CD4-positive, CD25-positive, alpha-beta regulatory T cell (primary cell): ENCODE measurements at regions not wholly inside any gene's neighbourhood (a gene's known extent, or its start where the extent isn't known, plus 50 kb on each side); places are given as distances from the start of the nearest gene placed in this dataset.

Experiments
- ATAC-seq, 2 donors: fragments of 150-1000 bp; cut with Tn5 transposase; one replicate each; pipeline ENCODE4 v1.10.0; 2021; ENCODE audit warnings: low read depth in 2 of 2, moderate number of reproducible peaks in 2 of 2, moderate library complexity in 1 of 2
- DNase-seq, 3 donors: peaks; one replicate each; pipeline versions ENCODE4 v3.0.0 to v3.0.0-alpha.2; 2012 to 2022; ENCODE audit warnings: mixed read lengths in 1 of 3
- H3K27ac ChIP-seq: one replicate; pipeline ENCODE4 v1.7.0; 2013; ENCODE audit warnings: mild to moderate bottlenecking, low read length; ENCODE audit not compliant: insufficient read depth, poor library complexity, severe bottlenecking
- H3K27me3 ChIP-seq: one replicate; pipeline ENCODE4 v1.7.0; 2013; ENCODE audit warnings: low read length; ENCODE audit not compliant: control insufficient read depth, insufficient read depth
- H3K36me3 ChIP-seq: one replicate; pipeline ENCODE4 v1.7.0; 2013; ENCODE audit warnings: mild to moderate bottlenecking, low read length, moderate library complexity; ENCODE audit not compliant: control insufficient read depth, insufficient read depth
- H3K4me1 ChIP-seq: 2 replicates; pipeline ENCODE4 v1.7.0; 2013; ENCODE audit warnings: mild to moderate bottlenecking, low read length; ENCODE audit not compliant: insufficient read depth, control insufficient read depth, poor library complexity, severe bottlenecking
- H3K4me3 ChIP-seq: one replicate; pipeline ENCODE4 v1.7.0; 2013; ENCODE audit warnings: low read depth, mild to moderate bottlenecking, low read length, moderate library complexity
- H3K9me3 ChIP-seq, 2 experiments: 1 replicate in 1 of 2; 2 replicates in 1 of 2; pipeline ENCODE4 v1.7.0; 2013; ENCODE audit warnings: low read length in 2 of 2, mild to moderate bottlenecking in 1 of 2, moderate library complexity in 1 of 2; ENCODE audit not compliant: control insufficient read depth in 2 of 2
- H3K27ac Mint-ChIP-seq, 3 donors: one replicate each; pipeline ENCODE4 v1.8.0; 2020 to 2022; ENCODE audit warnings: mild to moderate bottlenecking in 3 of 3, mixed read lengths in 3 of 3, moderate library complexity in 2 of 3
- H3K27me3 Mint-ChIP-seq: one replicate; pipeline ENCODE4 v1.8.0; 2022; ENCODE audit warnings: mild to moderate bottlenecking, mixed read lengths
- H3K36me3 Mint-ChIP-seq: one replicate; pipeline ENCODE4 v1.8.0; 2020; ENCODE audit warnings: mixed read lengths
- H3K4me1 Mint-ChIP-seq, 4 donors: one replicate each; pipeline ENCODE4 v1.8.0; 2020 to 2022; ENCODE audit warnings: mixed read lengths in 4 of 4, mild to moderate bottlenecking in 1 of 4
- H3K4me3 Mint-ChIP-seq, 4 donors: one replicate each; pipeline ENCODE4 v1.8.0; 2020 to 2022; ENCODE audit warnings: mild to moderate bottlenecking in 4 of 4, mixed read lengths in 4 of 4, moderate library complexity in 3 of 4
- H3K9me3 Mint-ChIP-seq, 7 donors: one replicate each; pipeline ENCODE4 v1.8.0; 2020 to 2022; ENCODE audit warnings: mixed read lengths in 7 of 7, mild to moderate bottlenecking in 3 of 7, moderate library complexity in 2 of 7

- Mint-ChIP-seq H3K36me3 (no peaks in the 10 kb centered on the region), H3K27ac (no peak overlapping the region), H3K4me1 (no peaks in the 10 kb centered on the region), H3K27me3 (no peaks in the 10 kb centered on the region), H3K4me3 (no peak overlapping the region), H3K9me3 (peaks cover 0 to 4% (median 2%) of the 10 kb centered on the region in 7 donors)
- no peaks in the 10 kb centered on the region for H3K36me3 ChIP-seq
- ATAC-seq (no peak), DNase-seq (no peak)
- H3K4me3 ChIP-seq = no peak overlapping the region
- H3K27ac ChIP-seq = no peak overlapping the region
- H3K27me3 ChIP-seq = peaks cover 2% of the 10 kb centered on the region
- no peaks in the 10 kb centered on the region for H3K9me3 ChIP-seq
- H3K4me1 ChIP-seq = no peaks in the 10 kb centered on the region
Measured at GRCh38 chr1:14500041-14500440, 98.4 kb upstream of the KAZN start.

- H3K27ac ChIP-seq = no peak overlapping the region
- no peak overlapping the region for H3K4me3 Mint-ChIP-seq
Measured at GRCh38 chr1:14500912-14501311, 97.6 kb upstream of the KAZN start.

GRCh38 chr1:14504517-14504916 lies 94.0 kb upstream of the KAZN start:
- peaks cover 2% of the 10 kb centered on the region for H3K27me3 ChIP-seq
- H3K4me3 Mint-ChIP-seq = no peak overlapping the region
- no peaks in the 10 kb centered on the region for H3K36me3 Mint-ChIP-seq
- no peaks in the 10 kb centered on the region for H3K4me1 ChIP-seq
- no peaks in the 10 kb centered on the region for H3K36me3 ChIP-seq
- ATAC-seq = no peak
- H3K4me1 Mint-ChIP-seq = no peaks in the 10 kb centered on the region
- H3K9me3 Mint-ChIP-seq = peaks cover 0 to 3% (median 0%) of the 10 kb centered on the region in 7 donors
- no peak overlapping the region for H3K27ac Mint-ChIP-seq
- no peak overlapping the region for H3K27ac ChIP-seq
- no peak for DNase-seq
- no peaks in the 10 kb centered on the region for H3K27me3 Mint-ChIP-seq
- no peaks in the 10 kb centered on the region for H3K9me3 ChIP-seq
- H3K4me3 ChIP-seq = no peak overlapping the region

More at GRCh38 chr1:14500912-14501311, 97.6 kb upstream of the KAZN start:
- Mint-ChIP-seq H3K4me1 (no peaks in the 10 kb centered on the region), H3K36me3 (no peaks in the 10 kb centered on the region), H3K9me3 (peaks cover 0 to 4% (median 2%) of the 10 kb centered on the region in 7 donors), H3K27ac (peak overlapping the region in 1 of 3 donors; percentile 38), H3K27me3 (no peaks in the 10 kb centered on the region)
- DNase-seq = no peak
- Histone ChIP-seq H3K9me3 (no peaks in the 10 kb centered on the region), H3K36me3 (no peaks in the 10 kb centered on the region), H3K4me3 (no peak overlapping the region), H3K4me1 (no peaks in the 10 kb centered on the region), H3K27me3 (peaks cover 2% of the 10 kb centered on the region)
- no peak for ATAC-seq

- no peaks in the 10 kb centered on the region for H3K27me3 Mint-ChIP-seq
- H3K36me3 Mint-ChIP-seq = no peaks in the 10 kb centered on the region
- Histone ChIP-seq H3K27me3 (peaks cover 2% of the 10 kb centered on the region), H3K4me3 (no peak overlapping the region), H3K27ac (no peak overlapping the region), H3K36me3 (no peaks in the 10 kb centered on the region), H3K4me1 (no peaks in the 10 kb centered on the region), H3K9me3 (no peaks in the 10 kb centered on the region)
- H3K27ac Mint-ChIP-seq = no peak overlapping the region
- no peak for DNase-seq
- H3K4me1 Mint-ChIP-seq = no peaks in the 10 kb centered on the region
- ATAC-seq = no peak
- H3K9me3 Mint-ChIP-seq = peaks cover 0 to 4% (median 0%) of the 10 kb centered on the region in 7 donors
- H3K4me3 Mint-ChIP-seq = no peak overlapping the region
Measured at GRCh38 chr1:14506471-14507255, 91.8 kb upstream of the KAZN start.

GRCh38 chr1:14507262-14507661 lies 91.2 kb upstream of the KAZN start:
- H3K27me3 ChIP-seq = peaks cover 2% of the 10 kb centered on the region
- Mint-ChIP-seq H3K4me3 (no peak overlapping the region), H3K27ac (no peak overlapping the region), H3K9me3 (peaks cover 0 to 4% (median 0%) of the 10 kb centered on the region in 7 donors), H3K4me1 (no peaks in the 10 kb centered on the region), H3K36me3 (no peaks in the 10 kb centered on the region), H3K27me3 (no peaks in the 10 kb centered on the region)
- H3K4me3 ChIP-seq = no peak overlapping the region
- H3K4me1 ChIP-seq = no peaks in the 10 kb centered on the region
- H3K36me3 ChIP-seq = no peaks in the 10 kb centered on the region
- H3K27ac ChIP-seq = no peak overlapping the region
- DNase-seq (no peak), ATAC-seq (no peak)
- H3K9me3 ChIP-seq = no peaks in the 10 kb centered on the region

- Histone ChIP-seq H3K27me3 (no peaks in the 10 kb centered on the region), H3K36me3 (no peaks in the 10 kb centered on the region), H3K4me3 (no peak overlapping the region), H3K4me1 (no peaks in the 10 kb centered on the region), H3K27ac (no peak overlapping the region), H3K9me3 (no peaks in the 10 kb centered on the region)
- H3K27me3 Mint-ChIP-seq = no peaks in the 10 kb centered on the region
- H3K9me3 Mint-ChIP-seq = peaks cover 0 to 4% (median 0%) of the 10 kb centered on the region in 7 donors
- ATAC-seq = no peak
- no peak overlapping the region for H3K27ac Mint-ChIP-seq
- no peaks in the 10 kb centered on the region for H3K36me3 Mint-ChIP-seq
- DNase-seq = no peak
- H3K4me1 Mint-ChIP-seq = no peaks in the 10 kb centered on the region
- H3K4me3 Mint-ChIP-seq = no peak overlapping the region
Measured at GRCh38 chr1:14508613-14509012, 89.9 kb upstream of the KAZN start.

- Mint-ChIP-seq H3K9me3 (peaks cover 0 to 3% (median 0%) of the 10 kb centered on the region in 7 donors), H3K36me3 (no peaks in the 10 kb centered on the region), H3K27me3 (no peaks in the 10 kb centered on the region), H3K4me1 (no peaks in the 10 kb centered on the region), H3K4me3 (no peak overlapping the region), H3K27ac (no peak overlapping the region)
- Histone ChIP-seq H3K27me3 (no peaks in the 10 kb centered on the region), H3K27ac (no peak overlapping the region), H3K9me3 (no peaks in the 10 kb centered on the region), H3K4me3 (no peak overlapping the region), H3K36me3 (no peaks in the 10 kb centered on the region), H3K4me1 (no peaks in the 10 kb centered on the region)
- ATAC-seq (no peak), DNase-seq (no peak)
Measured at GRCh38 chr1:14511166-14511680, 87.3 kb upstream of the KAZN start.
